ENCODE measurements at regions not wholly inside any gene's neighbourhood (a gene's known extent, or its start where the extent isn't known, plus 50 kb on each side); places are given as distances from the start of the nearest gene placed in this dataset.

GRCh38 chr6:91744566-91744965 is 1157.7 kb upstream of the MAP3K7 start:
- DNase-seq (no peak), ATAC-seq (replicated peaks) (no peak)
- H3K27me3 Mint-ChIP-seq: no peaks in the 10 kb centered on the region
- no peak overlapping the region for H3K4me3 Mint-ChIP-seq
- no peaks in the 10 kb centered on the region for H3K36me3 Mint-ChIP-seq
- no peak overlapping the region for H3K27ac Mint-ChIP-seq
- H3K9me3 Mint-ChIP-seq: peaks cover 0 to 4% of the 10 kb centered on the region in 2 donors
- H3K4me1 Mint-ChIP-seq: no peaks in the 10 kb centered on the region

GRCh38 chr6:91743756-91744155 is 1156.9 kb upstream of the MAP3K7 start:
- no peaks in the 10 kb centered on the region for H3K4me1 Mint-ChIP-seq
- DNase-seq (no peak), ATAC-seq (replicated peaks) (no peak)
- H3K27me3 Mint-ChIP-seq: no peaks in the 10 kb centered on the region
- H3K36me3 Mint-ChIP-seq: no peaks in the 10 kb centered on the region
- H3K4me3 Mint-ChIP-seq: no peak overlapping the region
- no peak overlapping the region for H3K27ac Mint-ChIP-seq
- H3K9me3 Mint-ChIP-seq: peaks cover 0 to 4% of the 10 kb centered on the region in 2 donors

DNA sequence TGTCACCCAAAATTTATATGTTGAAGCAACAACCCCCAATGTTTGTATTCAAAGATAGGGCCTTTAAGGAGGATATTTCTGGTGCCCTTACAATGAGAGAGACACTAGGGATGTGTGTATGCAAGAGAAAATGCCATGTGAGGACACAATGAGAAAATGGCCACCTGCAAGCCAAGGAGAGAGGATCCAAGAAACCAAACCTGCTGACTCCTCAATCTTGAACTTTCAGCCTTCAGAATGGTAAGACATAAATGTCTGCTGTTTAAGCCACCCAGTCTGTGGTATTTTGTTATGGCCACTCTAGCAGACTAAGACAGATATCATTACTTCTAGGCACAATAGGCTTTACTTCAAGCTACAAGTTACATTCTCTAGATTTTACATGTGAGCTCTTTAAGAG is 1145.1 kb upstream of the MAP3K7 start:
- H3K9me3 Mint-ChIP-seq: peaks cover 4% of the 10 kb centered on the region in 2 donors
- peaks cover 0 to 2% of the 10 kb centered on the region in 2 donors for H3K4me1 Mint-ChIP-seq
- DNase-seq (no peak), ATAC-seq (replicated peaks) (no peak)
- no peaks in the 10 kb centered on the region for H3K27me3 Mint-ChIP-seq
- H3K27ac Mint-ChIP-seq: no peak overlapping the region
- no peaks in the 10 kb centered on the region for H3K36me3 Mint-ChIP-seq
- H3K4me3 Mint-ChIP-seq: no peak overlapping the region

DNA sequence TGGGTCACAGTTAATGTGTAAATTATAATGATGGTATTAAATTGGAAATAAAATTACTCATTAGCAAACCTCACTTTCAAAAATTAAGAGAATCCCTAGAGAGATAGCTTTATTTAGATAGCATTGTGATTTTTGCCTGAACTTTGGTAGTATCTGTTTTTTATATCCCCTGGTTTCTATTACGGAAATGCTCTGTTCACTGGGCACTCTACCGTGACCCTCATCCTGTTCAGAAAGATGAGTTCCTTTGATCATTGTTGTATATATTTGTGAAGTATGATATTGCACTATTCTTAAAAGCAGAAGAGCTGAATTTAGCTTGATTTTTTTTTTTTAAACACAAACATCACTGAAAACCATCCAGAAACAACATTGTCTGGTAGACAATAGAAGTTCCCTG is 1143.8 kb upstream of the MAP3K7 start:
- H3K4me1 Mint-ChIP-seq: peaks cover 0 to 2% of the 10 kb centered on the region in 2 donors
- no peak overlapping the region for H3K4me3 Mint-ChIP-seq
- DNase-seq (no peak), ATAC-seq (replicated peaks) (no peak)
- H3K36me3 Mint-ChIP-seq: no peaks in the 10 kb centered on the region
- no peaks in the 10 kb centered on the region for H3K27me3 Mint-ChIP-seq
- H3K9me3 Mint-ChIP-seq: peaks cover 4% of the 10 kb centered on the region in 2 donors
- H3K27ac Mint-ChIP-seq: no peak overlapping the region

- Mint-ChIP-seq H3K9me3 (peaks cover 2 to 5% of the 10 kb centered on the region in 2 donors), H3K36me3 (no peaks in the 10 kb centered on the region), H3K27ac (no peak overlapping the region), H3K4me3 (no peak overlapping the region), H3K27me3 (no peaks in the 10 kb centered on the region), H3K4me1 (no peaks in the 10 kb centered on the region)
- no peak for DNase-seq
- ATAC-seq (replicated peaks): no peak
These were observed 1133.5 kb upstream of the MAP3K7 start for GRCh38 chr6:91720324-91720723.

DNA sequence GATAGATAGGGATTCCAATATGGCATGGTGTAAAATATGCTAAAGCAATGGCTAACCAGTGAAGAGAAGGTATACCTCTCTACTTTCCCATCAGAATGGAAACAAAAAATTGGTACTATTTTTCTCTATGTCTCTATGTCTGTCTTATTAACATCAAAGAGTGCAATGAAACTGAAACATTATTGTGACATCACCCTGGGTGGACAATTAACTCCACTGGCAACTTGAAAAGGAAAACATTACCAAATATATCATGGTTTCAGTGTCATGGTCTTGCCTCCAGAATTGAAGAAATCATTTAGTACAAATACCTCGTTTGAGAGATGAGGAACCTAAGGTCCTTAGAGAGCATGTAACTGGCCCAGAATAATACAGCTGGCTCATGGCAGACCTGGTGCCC is 1132.5 kb upstream of the MAP3K7 start:
- ATAC-seq (replicated peaks): no peak
- H3K4me3 Mint-ChIP-seq: no peak overlapping the region
- no peak for DNase-seq
- H3K27ac Mint-ChIP-seq: no peak overlapping the region
- H3K4me1 Mint-ChIP-seq: no peaks in the 10 kb centered on the region
- H3K9me3 Mint-ChIP-seq: peaks cover 0 to 5% of the 10 kb centered on the region in 2 donors
- no peaks in the 10 kb centered on the region for H3K36me3 Mint-ChIP-seq
- no peaks in the 10 kb centered on the region for H3K27me3 Mint-ChIP-seq

GRCh38 chr6:91718198-91718597 is 1131.3 kb upstream of the MAP3K7 start:
- DNase-seq: no peak
- no peak overlapping the region for H3K27ac Mint-ChIP-seq
- no peaks in the 10 kb centered on the region for H3K4me1 Mint-ChIP-seq
- H3K36me3 Mint-ChIP-seq: no peaks in the 10 kb centered on the region
- H3K4me3 Mint-ChIP-seq: no peak overlapping the region
- H3K9me3 Mint-ChIP-seq: peaks cover 0 to 5% of the 10 kb centered on the region in 2 donors
- H3K27me3 Mint-ChIP-seq: no peaks in the 10 kb centered on the region
- peak in 1 of 2 donors; percentile 45 for ATAC-seq (replicated peaks)

- H3K27me3 Mint-ChIP-seq: no peaks in the 10 kb centered on the region
- H3K36me3 Mint-ChIP-seq: no peaks in the 10 kb centered on the region
- ATAC-seq (replicated peaks) (no peak), DNase-seq (no peak)
- H3K4me3 Mint-ChIP-seq: no peak overlapping the region
- H3K4me1 Mint-ChIP-seq: no peaks in the 10 kb centered on the region
- no peak overlapping the region for H3K27ac Mint-ChIP-seq
- H3K9me3 Mint-ChIP-seq: peaks cover 0 to 5% of the 10 kb centered on the region in 2 donors
These were observed 1130.2 kb upstream of the MAP3K7 start for GRCh38 chr6:91717094-91717493.

DNA sequence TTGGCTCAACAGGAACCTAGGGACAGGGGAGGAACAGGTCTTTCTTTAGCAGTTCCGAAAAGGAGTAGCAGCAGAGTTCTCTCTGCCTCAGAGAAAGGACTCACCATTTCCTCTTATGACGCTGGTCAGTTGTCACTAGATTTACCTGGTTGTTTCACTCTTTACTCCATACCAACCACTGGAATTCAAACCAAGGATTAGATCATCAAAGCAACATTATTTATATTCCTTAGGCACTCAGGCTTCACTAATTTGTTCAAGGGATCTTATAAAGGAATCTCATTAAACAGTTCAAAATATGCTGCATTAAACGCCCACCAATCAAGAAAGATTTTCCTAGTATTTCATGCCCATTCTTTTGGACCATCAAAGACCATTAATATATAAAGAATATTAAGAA is 1129.5 kb upstream of the MAP3K7 start:
- no peak overlapping the region for H3K27ac Mint-ChIP-seq
- H3K36me3 Mint-ChIP-seq: no peaks in the 10 kb centered on the region
- H3K4me3 Mint-ChIP-seq: no peak overlapping the region
- no peak for ATAC-seq (replicated peaks)
- no peaks in the 10 kb centered on the region for H3K4me1 Mint-ChIP-seq
- peaks cover 0 to 5% of the 10 kb centered on the region in 2 donors for H3K9me3 Mint-ChIP-seq
- H3K27me3 Mint-ChIP-seq: no peaks in the 10 kb centered on the region
- no peak for DNase-seq

DNA sequence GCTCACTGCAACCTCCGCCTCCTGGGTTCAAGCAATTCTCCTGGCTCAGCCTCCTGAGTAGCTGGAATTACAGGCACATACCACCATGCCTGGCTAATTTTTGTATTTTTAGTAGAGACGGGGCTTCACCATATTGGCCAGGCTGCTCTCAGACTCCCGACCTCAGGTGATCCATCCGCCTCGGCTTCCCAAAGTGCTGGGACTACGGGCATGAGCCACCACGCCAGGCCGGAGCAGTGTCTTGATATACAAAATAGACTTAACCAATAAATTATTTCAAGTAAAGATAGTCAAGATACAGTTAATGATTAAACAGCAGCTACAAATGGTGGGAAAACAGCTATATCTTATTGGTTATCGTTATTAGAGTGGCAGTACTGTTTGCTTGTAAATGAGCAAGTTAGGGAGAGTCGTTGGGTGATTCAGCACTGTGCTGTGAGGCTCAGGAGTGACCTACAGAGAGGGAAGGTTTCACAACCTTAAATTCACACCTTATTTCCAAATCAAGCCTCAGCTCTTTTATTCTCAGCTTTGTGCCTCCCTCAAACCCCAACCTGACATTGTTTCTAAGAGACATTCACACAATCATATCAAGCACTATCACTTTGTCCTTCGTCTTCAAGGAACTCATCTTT is 1128.4 kb upstream of the MAP3K7 start:
- ATAC-seq (replicated peaks) (no peak), DNase-seq (no peak)
- Mint-ChIP-seq H3K4me1 (no peaks in the 10 kb centered on the region), H3K27ac (no peak overlapping the region), H3K9me3 (peaks cover 0 to 5% of the 10 kb centered on the region in 2 donors), H3K27me3 (no peaks in the 10 kb centered on the region), H3K36me3 (no peaks in the 10 kb centered on the region), H3K4me3 (no peak overlapping the region)

DNA sequence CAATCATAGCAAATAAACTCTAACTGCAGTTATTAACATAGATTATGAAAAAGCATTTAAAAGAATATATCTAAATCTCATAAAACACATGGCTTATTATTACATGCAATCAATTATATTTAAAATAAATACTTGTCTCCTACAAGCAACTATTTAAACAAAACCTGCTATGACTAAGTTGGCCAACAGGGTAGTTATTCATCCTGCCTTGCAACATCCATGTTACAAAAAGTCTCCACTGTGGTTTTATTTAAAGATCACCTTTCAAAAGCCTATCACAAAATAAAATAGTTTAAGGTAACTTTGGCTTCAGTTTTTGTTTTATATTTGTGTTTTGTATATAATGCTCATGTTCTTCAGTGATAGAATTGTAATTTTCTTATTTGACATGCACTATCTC is 1127.0 kb upstream of the MAP3K7 start:
- Mint-ChIP-seq H3K4me1 (no peaks in the 10 kb centered on the region), H3K4me3 (no peak overlapping the region), H3K27me3 (no peaks in the 10 kb centered on the region), H3K9me3 (peaks cover 0 to 5% of the 10 kb centered on the region in 2 donors), H3K36me3 (no peaks in the 10 kb centered on the region), H3K27ac (no peak overlapping the region)
- no peak for ATAC-seq (replicated peaks)
- no peak for DNase-seq

DNA sequence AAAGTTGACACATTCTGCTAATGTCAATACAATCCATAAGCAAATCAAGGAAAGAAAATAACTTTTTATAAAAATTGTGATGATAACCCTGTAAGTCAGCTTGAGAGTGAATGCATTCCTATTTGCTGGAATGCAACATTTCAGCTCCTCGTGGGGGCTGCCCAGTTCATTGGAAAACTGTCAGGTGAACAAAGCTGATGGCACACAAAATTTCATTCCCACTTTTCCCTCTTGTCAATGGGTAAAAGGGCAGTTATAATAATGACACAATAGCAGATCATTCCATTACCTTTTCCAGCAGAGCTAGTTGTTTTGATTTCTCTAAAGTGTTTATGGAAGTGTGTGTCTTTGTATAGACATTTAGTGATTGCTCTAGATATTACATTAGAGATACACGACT is 1124.6 kb upstream of the MAP3K7 start:
- DNase-seq (no peak), ATAC-seq (replicated peaks) (no peak)
- Mint-ChIP-seq H3K4me3 (no peak overlapping the region), H3K4me1 (no peaks in the 10 kb centered on the region), H3K9me3 (no peaks in the 10 kb centered on the region), H3K36me3 (no peaks in the 10 kb centered on the region), H3K27me3 (no peaks in the 10 kb centered on the region), H3K27ac (no peak overlapping the region)

DNA sequence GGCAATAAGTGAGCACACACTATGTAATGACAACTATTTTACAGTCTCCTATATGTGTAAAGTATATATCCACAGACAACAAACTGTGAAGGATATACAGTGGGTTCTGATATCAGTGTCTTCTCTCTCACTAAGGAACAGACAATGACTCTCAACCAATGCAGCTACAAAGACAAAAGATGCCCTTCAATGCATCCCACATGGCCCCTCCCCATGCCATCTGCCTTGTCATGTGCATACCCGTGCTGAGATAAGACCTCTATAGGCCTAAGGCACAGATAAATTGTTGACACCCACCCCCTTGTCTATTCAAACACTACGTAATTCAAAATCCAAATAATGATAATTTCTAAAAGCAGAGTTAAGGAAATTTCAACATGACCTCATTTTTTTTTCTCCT is 1123.5 kb upstream of the MAP3K7 start:
- Mint-ChIP-seq H3K36me3 (no peaks in the 10 kb centered on the region), H3K4me3 (no peak overlapping the region), H3K9me3 (no peaks in the 10 kb centered on the region), H3K27ac (no peak overlapping the region), H3K27me3 (no peaks in the 10 kb centered on the region), H3K4me1 (no peaks in the 10 kb centered on the region)
- DNase-seq (no peak), ATAC-seq (replicated peaks) (no peak)

GRCh38 chr6:91708534-91708933 is 1121.7 kb upstream of the MAP3K7 start:
- DNase-seq: no peak
- H3K4me3 Mint-ChIP-seq: no peak overlapping the region
- no peaks in the 10 kb centered on the region for H3K4me1 Mint-ChIP-seq
- H3K27me3 Mint-ChIP-seq: no peaks in the 10 kb centered on the region
- H3K9me3 Mint-ChIP-seq: no peaks in the 10 kb centered on the region
- H3K27ac Mint-ChIP-seq: no peak overlapping the region
- ATAC-seq (replicated peaks): no peak
- no peaks in the 10 kb centered on the region for H3K36me3 Mint-ChIP-seq

GRCh38 chr6:91705646-91706045 is 1118.8 kb upstream of the MAP3K7 start:
- Mint-ChIP-seq H3K4me3 (no peak overlapping the region), H3K27ac (no peak overlapping the region), H3K4me1 (no peaks in the 10 kb centered on the region), H3K36me3 (no peaks in the 10 kb centered on the region), H3K9me3 (peaks cover 0 to 2% of the 10 kb centered on the region in 2 donors), H3K27me3 (no peaks in the 10 kb centered on the region)
- no peak for ATAC-seq (replicated peaks)
- DNase-seq: no peak

GRCh38 chr6:91704531-91704930 is 1117.7 kb upstream of the MAP3K7 start:
- H3K36me3 Mint-ChIP-seq: no peaks in the 10 kb centered on the region
- ATAC-seq (replicated peaks): no peak
- no peaks in the 10 kb centered on the region for H3K4me1 Mint-ChIP-seq
- H3K4me3 Mint-ChIP-seq: no peak overlapping the region
- no peak overlapping the region for H3K27ac Mint-ChIP-seq
- no peaks in the 10 kb centered on the region for H3K27me3 Mint-ChIP-seq
- peaks cover 0 to 2% of the 10 kb centered on the region in 2 donors for H3K9me3 Mint-ChIP-seq
- no peak for DNase-seq
